ENCODE measurements at regions not wholly inside any gene's neighbourhood (a gene's known extent, or its start where the extent isn't known, plus 50 kb on each side); places are given as distances from the start of the nearest gene placed in this dataset.
A peak's percentile ranks its signal among the peaks of the same experiment; 100 is the strongest.

- H3K36me3 ChIP-seq (ENCODE audit: control insufficient read depth in 4 of 4, insufficient read depth in 4 of 4, low read length in 4 of 4), result no peaks in the 10 kb centered on the region
- no peaks in the 10 kb centered on the region for H3K27me3 ChIP-seq (ENCODE audit: control insufficient read depth in 3 of 3, insufficient read depth in 3 of 3, low read length in 2 of 3)
- DNase-seq, result peak in 2 of 3 donors; percentile 12 to 17
- no peak overlapping the region for H3K9ac ChIP-seq (ENCODE audit: insufficient read depth in 1 of 2, low read length in 2 of 2)
- H3K4me1 ChIP-seq (ENCODE audit: control insufficient read depth in 5 of 5, insufficient read depth in 5 of 5, low read length in 5 of 5), result peaks cover 0 to 5% (median 0%) of the 10 kb centered on the region in 5 donors
- 80 to 84% methylated on average over 20 of the region's 20 CpGs for WGBS, 2 donors
- peaks cover 0 to 15% (median 6%) of the 10 kb centered on the region in 4 donors for H3K9me3 ChIP-seq (ENCODE audit: control insufficient read depth in 4 of 4, insufficient read depth in 3 of 4, low read length in 3 of 4)
- TF ChIP-seq CTCF (IDR thresholded peaks at IDR 0.05; ENCODE audit: control extremely low read depth, extremely low read depth), result no peak
- peak; percentile 15 for ATAC-seq (ENCODE audit: insufficient read depth, low FRiP score)
- H3K27ac ChIP-seq (ENCODE audit: low read depth in 1 of 2, low read length in 1 of 2), result no peak overlapping the region
- no peak overlapping the region for H3K4me3 ChIP-seq
Measured at GRCh38 chr2:238518172-238518820, 91.6 kb downstream of the ASB1 start.

GRCh38 chr2:238518821-238519186 is 92.1 kb downstream of the ASB1 start:
- H3K4me1 ChIP-seq (ENCODE audit: control insufficient read depth in 5 of 5, insufficient read depth in 5 of 5, low read length in 5 of 5), result peaks cover 0 to 10% (median 0%) of the 10 kb centered on the region in 5 donors
- no peak overlapping the region for H3K4me3 ChIP-seq
- DNase-seq (peak in 1 of 3 donors; percentile 6), ATAC-seq (ENCODE audit: insufficient read depth, low FRiP score) (no peak)
- TF ChIP-seq CTCF (IDR thresholded peaks at IDR 0.05; ENCODE audit: control extremely low read depth, extremely low read depth), result no peak
- no peaks in the 10 kb centered on the region for H3K36me3 ChIP-seq (ENCODE audit: control insufficient read depth in 4 of 4, insufficient read depth in 4 of 4, low read length in 4 of 4)
- WGBS, 2 donors, result 65 to 79% methylated on average over 7 of the region's 7 CpGs
- H3K9me3 ChIP-seq (ENCODE audit: control insufficient read depth in 4 of 4, insufficient read depth in 3 of 4, low read length in 3 of 4), result peaks cover 0 to 15% (median 6%) of the 10 kb centered on the region in 4 donors
- no peak overlapping the region for H3K9ac ChIP-seq (ENCODE audit: insufficient read depth in 1 of 2, low read length in 2 of 2)
- no peaks in the 10 kb centered on the region for H3K27me3 ChIP-seq (ENCODE audit: control insufficient read depth in 3 of 3, insufficient read depth in 3 of 3, low read length in 2 of 3)
- H3K27ac ChIP-seq (ENCODE audit: low read depth in 1 of 2, low read length in 1 of 2), result no peak overlapping the region

- Histone ChIP-seq H3K27me3 (ENCODE audit: control insufficient read depth in 3 of 3, insufficient read depth in 3 of 3, low read length in 2 of 3) (no peaks in the 10 kb centered on the region), H3K4me3 (no peak overlapping the region), H3K9me3 (ENCODE audit: control insufficient read depth in 4 of 4, insufficient read depth in 3 of 4, low read length in 3 of 4) (peaks cover 0 to 15% (median 6%) of the 10 kb centered on the region in 4 donors), H3K9ac (ENCODE audit: insufficient read depth in 1 of 2, low read length in 2 of 2) (no peak overlapping the region), H3K4me1 (ENCODE audit: control insufficient read depth in 5 of 5, insufficient read depth in 5 of 5, low read length in 5 of 5) (peaks cover 0 to 26% (median 0%) of the 10 kb centered on the region in 5 donors), H3K36me3 (ENCODE audit: control insufficient read depth in 4 of 4, insufficient read depth in 4 of 4, low read length in 4 of 4) (no peaks in the 10 kb centered on the region), H3K27ac (ENCODE audit: low read depth in 1 of 2, low read length in 1 of 2) (no peak overlapping the region)
- WGBS, 2 donors, result 94 to 95% methylated on average over 1 of the region's 1 CpG
- DNase-seq (no peak), ATAC-seq (ENCODE audit: insufficient read depth, low FRiP score) (no peak)
- no peak for TF ChIP-seq CTCF (IDR thresholded peaks at IDR 0.05; ENCODE audit: control extremely low read depth, extremely low read depth)
Measured at GRCh38 chr2:238520359-238520886, 93.7 kb downstream of the ASB1 start.
